ENCODE measurements at regions not wholly inside any gene's neighbourhood (a gene's known extent, or its start where the extent isn't known, plus 50 kb on each side); places are given as distances from the start of the nearest gene placed in this dataset.
A peak's percentile ranks its signal among the peaks of the same experiment; 100 is the strongest.

GRCh38 chr9:14441976-14442651, 128.2 kb upstream of the NFIB start:
- TF ChIP-seq FOXP2 (optimal IDR thresholded peaks at IDR 0.05; ENCODE audit: borderline replicate concordance, extremely low read depth, extremely low read length, insufficient read depth) (no peak), SIN3A (IDR thresholded peaks at IDR 0.05; ENCODE audit: borderline replicate concordance, insufficient read depth, low read length) (no peak), TAF1 (IDR thresholded peaks at IDR 0.05; ENCODE audit: borderline replicate concordance, insufficient read depth, low read length) (no peak), POLR2AphosphoS5 (IDR thresholded peaks at IDR 0.05; ENCODE audit: low read depth, low read length) (no peak), REST (IDR thresholded peaks at IDR 0.05; ENCODE audit: insufficient read depth in 1 of 2, low read depth in 2 of 2, low read length in 2 of 2) (no peak)

DNA sequence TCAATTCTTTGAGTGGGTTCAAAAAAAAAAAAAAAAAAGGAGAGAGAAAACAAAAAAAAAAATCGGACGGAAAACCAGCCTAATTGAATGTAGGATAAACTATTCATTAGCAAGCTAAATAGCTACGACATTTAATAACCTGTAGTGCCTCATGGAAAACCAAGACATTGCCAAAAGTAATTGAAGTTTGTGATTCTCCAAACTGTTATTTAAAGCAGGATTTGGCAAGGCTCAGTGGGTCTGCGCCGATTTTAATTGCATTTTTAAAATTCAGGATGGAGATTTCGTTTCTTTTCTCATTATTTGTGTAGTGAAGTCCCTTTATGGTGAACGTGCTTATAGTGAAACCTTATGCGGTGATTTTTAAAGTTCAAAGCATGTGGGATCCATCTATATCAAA, 127.2 kb upstream of the NFIB start:
- no peak for TF ChIP-seq FOXP2 (optimal IDR thresholded peaks at IDR 0.05; ENCODE audit: borderline replicate concordance, extremely low read depth, extremely low read length, insufficient read depth)
- TF ChIP-seq REST (IDR thresholded peaks at IDR 0.05; ENCODE audit: insufficient read depth in 1 of 2, low read depth in 2 of 2, low read length in 2 of 2): no peak
- TF ChIP-seq SIN3A (IDR thresholded peaks at IDR 0.05; ENCODE audit: borderline replicate concordance, insufficient read depth, low read length): no peak
- no peak for TF ChIP-seq TAF1 (IDR thresholded peaks at IDR 0.05; ENCODE audit: borderline replicate concordance, insufficient read depth, low read length)

- peak; percentile 23 to 70; a peak in 1 of 4 replicates for TF ChIP-seq REST (IDR thresholded peaks at IDR 0.05; ENCODE audit: insufficient read depth in 1 of 2, low read depth in 2 of 2, low read length in 2 of 2)
- TF ChIP-seq SIN3A (IDR thresholded peaks at IDR 0.05; ENCODE audit: borderline replicate concordance, insufficient read depth, low read length): no peak
Measured at GRCh38 chr9:14440062-14440461, 126.1 kb upstream of the NFIB start.

GRCh38 chr9:14439555-14439954, 125.6 kb upstream of the NFIB start:
- TF ChIP-seq REST (IDR thresholded peaks at IDR 0.05; ENCODE audit: insufficient read depth in 1 of 2, low read depth in 2 of 2, low read length in 2 of 2): no peak

DNA sequence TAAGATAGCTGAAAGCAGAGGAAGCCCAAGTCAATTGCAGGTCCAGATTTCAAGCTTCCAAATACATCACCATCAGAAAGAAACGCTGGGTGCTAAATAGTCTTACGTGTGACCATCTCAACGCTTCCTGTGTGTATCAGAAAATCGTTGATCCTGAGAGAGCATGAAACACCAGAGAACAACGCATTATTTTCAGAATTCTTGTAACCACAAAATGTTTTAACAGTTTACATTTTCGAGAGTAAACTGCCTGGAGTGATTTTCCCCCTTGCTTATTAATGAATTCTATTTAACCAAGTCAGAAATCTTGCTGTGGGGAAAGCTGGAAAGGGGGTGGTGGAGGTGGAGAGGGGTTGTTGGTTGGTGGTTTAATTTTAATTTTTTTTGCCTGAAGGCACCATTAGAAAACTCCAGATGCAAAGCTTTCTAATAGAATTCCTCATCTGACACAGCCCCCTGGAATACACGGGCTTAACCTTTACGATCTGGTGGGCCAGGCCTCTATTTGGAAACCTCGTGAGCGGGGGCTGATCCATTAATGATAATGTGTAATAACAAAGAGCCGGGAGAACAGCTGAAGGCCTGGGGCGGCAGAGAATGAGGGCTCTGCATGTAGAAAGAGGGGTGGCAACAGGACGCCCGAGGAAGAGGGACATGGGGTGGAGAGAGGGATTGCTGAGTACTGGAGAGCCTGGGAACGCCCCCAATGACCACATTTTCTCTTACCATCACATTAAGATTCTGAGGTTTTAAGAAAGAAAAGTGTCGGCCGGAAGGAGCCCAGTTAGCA, 124.5 kb upstream of the NFIB start:
- no peak for TF ChIP-seq FOXP2 (optimal IDR thresholded peaks at IDR 0.05; ENCODE audit: borderline replicate concordance, extremely low read depth, extremely low read length, insufficient read depth)
- TF ChIP-seq REST (IDR thresholded peaks at IDR 0.05; ENCODE audit: insufficient read depth in 1 of 2, low read depth in 2 of 2, low read length in 2 of 2): no peak
- TF ChIP-seq TAF1 (IDR thresholded peaks at IDR 0.05; ENCODE audit: borderline replicate concordance, insufficient read depth, low read length): no peak
- no peak for TF ChIP-seq POLR2AphosphoS5 (IDR thresholded peaks at IDR 0.05; ENCODE audit: low read depth, low read length)
- no peak for TF ChIP-seq SIN3A (IDR thresholded peaks at IDR 0.05; ENCODE audit: borderline replicate concordance, insufficient read depth, low read length)
